OCI-LY7 (cell line): ENCODE measurements at regions not wholly inside any gene's neighbourhood (a gene's known extent, or its start where the extent isn't known, plus 50 kb on each side); places are given as distances from the start of the nearest gene placed in this dataset.

Experiments used
- BruUV-seq: library from RNA; stranded (reverse); fragments of 400-500 nt; replicated peaks from 2 replicates; lab custom pipeline; 2021; lab: Mats Ljungman, UMichigan
- CTCF ChIA-PET: fragments of 300-600 bp; sonication (Branson Sonifier 250); formaldehyde crosslinking; loops from one replicate; lab custom pipeline; 2022; ENCODE audit warnings: antibody characterized with exemption; ENCODE audit not compliant: unreplicated experiment; lab: Charles Lee
- POLR2A ChIA-PET: fragments of 300-600 bp; sonication (Branson Sonifier 250); formaldehyde crosslinking; loops from one replicate; lab custom pipeline; 2022; ENCODE audit warnings: antibody characterized with exemption; lab: Charles Lee
- DNase-seq: peaks from one replicate; pipeline ENCODE4 v3.0.0-alpha.2; 2015; ENCODE audit warnings: low spot score
- H2AFZ ChIP-seq: fragments of 200-600 bp; sonication (generic), shearing (Covaris generic); 2 replicates; pipeline ENCODE4 v1.6.1; 2014; ENCODE audit warnings: mild to moderate bottlenecking, antibody characterized with exemption, low read length, moderate library complexity
- H3K27ac ChIP-seq: fragments of 200-600 bp; sonication (generic); 2 replicates; pipeline ENCODE4 v1.5.1; 2014; ENCODE audit warnings: mixed run types, low read depth, mild to moderate bottlenecking, moderate library complexity, low read length, inconsistent platforms; ENCODE audit not compliant: poor library complexity, severe bottlenecking
- H3K36me3 ChIP-seq: fragments of 200-600 bp; sonication (generic); 2 replicates; pipeline ENCODE4 v1.6.1; 2014; ENCODE audit warnings: mild to moderate bottlenecking, antibody characterized with exemption, low read length, moderate library complexity, mixed read lengths; ENCODE audit not compliant: insufficient read depth
- H3K4me1 ChIP-seq: fragments of 200-600 bp; sonication (generic); 2 replicates; pipeline ENCODE4 v1.5.1; 2014; ENCODE audit warnings: mild to moderate bottlenecking, low read length; ENCODE audit not compliant: insufficient read depth, poor library complexity, severe bottlenecking
- H3K4me2 ChIP-seq: fragments of 200-600 bp; sonication (generic); 2 replicates; pipeline ENCODE4 v1.6.1; 2014; ENCODE audit warnings: mild to moderate bottlenecking, low read length
- H3K4me3 ChIP-seq: fragments of 200-600 bp; sonication (generic); 2 replicates; pipeline ENCODE4 v1.5.1; 2014; ENCODE audit warnings: mild to moderate bottlenecking, low read depth, low read length; ENCODE audit not compliant: poor library complexity, severe bottlenecking
- H3K79me2 ChIP-seq: fragments of 200-600 bp; sonication (generic); 2 replicates; pipeline ENCODE4 v1.6.1; 2016; ENCODE audit warnings: low read depth, mild to moderate bottlenecking, low read length, moderate library complexity, mixed read lengths; ENCODE audit not compliant: insufficient read depth
- H3K9me2 ChIP-seq: fragments of 200-600 bp; sonication (generic); 2 replicates; pipeline ENCODE4 v1.6.1; 2016; ENCODE audit warnings: mild to moderate bottlenecking, low read length, mixed read lengths; ENCODE audit not compliant: insufficient read depth
- H3K9me3 ChIP-seq: fragments of 200-600 bp; sonication (generic); 2 replicates; pipeline ENCODE4 v1.6.1; 2014; ENCODE audit warnings: mild to moderate bottlenecking, mixed run types, low read length, mixed read lengths
- H4K20me1 ChIP-seq: fragments of 200-600 bp; sonication (generic); 2 replicates; pipeline ENCODE4 v1.6.1; 2014; ENCODE audit warnings: mild to moderate bottlenecking, antibody characterized with exemption, low read length, moderate library complexity, mixed read lengths; ENCODE audit not compliant: insufficient read depth
- EZH2phosphoT487 ChIP-seq: fragments of 200-600 bp; sonication (generic); IDR thresholded peaks from 2 replicates; pipeline ENCODE4 v1.6.1; 2018; ENCODE audit warnings: low read depth, borderline replicate concordance, mild to moderate bottlenecking, mixed run types, antibody characterized with exemption, low read length, moderate library complexity, mixed read lengths
- intact Hi-C: fragments of 100-400 bp; cut with micrococcal nuclease; formaldehyde crosslinking; loops from one replicate; pipeline ENCODE4 v1.10.0; 2022; ENCODE audit not compliant: unreplicated experiment
- TF ChIP-seq, protein P1 (sequence below): fragments of 200-600 bp; sonication (generic); conservative IDR thresholded peaks from 2 replicates; pipeline ENCODE4 v1.5.1; 2014; ENCODE audit warnings: mild to moderate bottlenecking, antibody characterized with exemption, low read length, moderate library complexity, mixed read lengths

DNA sequence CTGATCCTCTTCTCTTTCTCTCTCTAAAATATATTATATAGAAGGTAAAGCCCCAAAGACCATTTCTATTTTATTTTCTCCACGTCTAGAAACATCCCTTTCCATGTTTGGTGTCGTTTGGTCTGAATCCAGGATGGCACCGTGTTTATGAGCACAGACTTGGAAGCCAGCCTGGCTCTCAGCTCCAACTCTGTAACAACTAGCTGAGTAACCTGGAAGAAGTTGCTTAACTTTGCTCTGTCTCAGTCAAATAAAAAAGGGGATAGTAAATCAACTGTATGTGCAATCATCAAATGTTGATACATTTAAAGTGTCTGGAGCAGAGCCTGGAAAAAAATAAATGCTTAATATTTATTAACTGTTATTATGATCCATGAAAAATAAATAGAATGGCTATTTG lies 249.8 kb upstream of the MAF start:
- H3K79me2 ChIP-seq, result no peaks in the 10 kb centered on the region
- BruUV-seq, result no TSS peak
- no peaks in the 10 kb centered on the region for H3K9me2 ChIP-seq
- H3K9me3 ChIP-seq, result no peaks in the 10 kb centered on the region
- DNase-seq, result no peak
- H3K4me2 ChIP-seq, result no peak overlapping the region
- ChIA-PET CTCF (no interaction called here), POLR2A (no interaction called here)
- H4K20me1 ChIP-seq, result no peaks in the 10 kb centered on the region
- no peak overlapping the region for H3K4me3 ChIP-seq
- TF ChIP-seq, protein P1, sequence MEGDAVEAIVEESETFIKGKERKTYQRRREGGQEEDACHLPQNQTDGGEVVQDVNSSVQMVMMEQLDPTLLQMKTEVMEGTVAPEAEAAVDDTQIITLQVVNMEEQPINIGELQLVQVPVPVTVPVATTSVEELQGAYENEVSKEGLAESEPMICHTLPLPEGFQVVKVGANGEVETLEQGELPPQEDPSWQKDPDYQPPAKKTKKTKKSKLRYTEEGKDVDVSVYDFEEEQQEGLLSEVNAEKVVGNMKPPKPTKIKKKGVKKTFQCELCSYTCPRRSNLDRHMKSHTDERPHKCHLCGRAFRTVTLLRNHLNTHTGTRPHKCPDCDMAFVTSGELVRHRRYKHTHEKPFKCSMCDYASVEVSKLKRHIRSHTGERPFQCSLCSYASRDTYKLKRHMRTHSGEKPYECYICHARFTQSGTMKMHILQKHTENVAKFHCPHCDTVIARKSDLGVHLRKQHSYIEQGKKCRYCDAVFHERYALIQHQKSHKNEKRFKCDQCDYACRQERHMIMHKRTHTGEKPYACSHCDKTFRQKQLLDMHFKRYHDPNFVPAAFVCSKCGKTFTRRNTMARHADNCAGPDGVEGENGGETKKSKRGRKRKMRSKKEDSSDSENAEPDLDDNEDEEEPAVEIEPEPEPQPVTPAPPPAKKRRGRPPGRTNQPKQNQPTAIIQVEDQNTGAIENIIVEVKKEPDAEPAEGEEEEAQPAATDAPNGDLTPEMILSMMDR, result no peak
- TF ChIP-seq EZH2phosphoT487, result no peak
- intact Hi-C loops, result no loop called here
- no peak overlapping the region for H3K27ac ChIP-seq
- H3K36me3 ChIP-seq, result no peaks in the 10 kb centered on the region
- H3K4me1 ChIP-seq, result peaks cover 4% of the 10 kb centered on the region
- H2AFZ ChIP-seq, result no peak overlapping the region

DNA sequence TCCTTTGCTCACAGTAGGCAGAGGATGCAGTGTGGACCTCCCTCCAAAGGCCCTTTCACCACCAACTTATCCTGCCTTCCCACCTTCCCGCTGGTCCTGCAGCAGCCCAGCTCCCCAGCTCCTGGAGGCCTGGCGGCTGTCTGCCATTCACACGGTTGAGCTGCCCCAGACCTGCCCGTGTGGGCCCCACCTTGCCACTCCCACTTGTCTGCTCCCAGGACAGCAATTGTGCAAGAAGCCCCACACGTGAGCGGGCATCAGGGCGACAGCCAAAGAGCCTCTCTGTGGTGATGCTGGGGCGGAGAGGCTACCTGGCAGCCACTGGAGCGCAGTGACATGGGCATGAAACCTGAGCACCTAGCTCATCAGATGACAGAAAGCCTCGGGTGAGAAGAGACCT lies 248.6 kb upstream of the MAF start:
- no peak for DNase-seq
- no peaks in the 10 kb centered on the region for H4K20me1 ChIP-seq
- H3K36me3 ChIP-seq, result no peaks in the 10 kb centered on the region
- H3K4me3 ChIP-seq, result no peak overlapping the region
- no peaks in the 10 kb centered on the region for H3K9me2 ChIP-seq
- no peak overlapping the region for H2AFZ ChIP-seq
- H3K27ac ChIP-seq, result no peak overlapping the region
- intact Hi-C loops, result no loop called here
- no peaks in the 10 kb centered on the region for H3K79me2 ChIP-seq
- TF ChIP-seq, protein P1, result no peak
- TF ChIP-seq EZH2phosphoT487, result no peak
- H3K4me1 ChIP-seq, result peaks cover 16% of the 10 kb centered on the region
- H3K4me2 ChIP-seq, result no peak overlapping the region
- no peaks in the 10 kb centered on the region for H3K9me3 ChIP-seq
- BruUV-seq, result no TSS peak
- CTCF ChIA-PET, result no interaction called here
- POLR2A ChIA-PET, result interaction anchor here (0.8 kb wide), 1 partner anchor 16 kb away, joined by 3 read pairs; no protein-coding TSS in a partner anchor

DNA sequence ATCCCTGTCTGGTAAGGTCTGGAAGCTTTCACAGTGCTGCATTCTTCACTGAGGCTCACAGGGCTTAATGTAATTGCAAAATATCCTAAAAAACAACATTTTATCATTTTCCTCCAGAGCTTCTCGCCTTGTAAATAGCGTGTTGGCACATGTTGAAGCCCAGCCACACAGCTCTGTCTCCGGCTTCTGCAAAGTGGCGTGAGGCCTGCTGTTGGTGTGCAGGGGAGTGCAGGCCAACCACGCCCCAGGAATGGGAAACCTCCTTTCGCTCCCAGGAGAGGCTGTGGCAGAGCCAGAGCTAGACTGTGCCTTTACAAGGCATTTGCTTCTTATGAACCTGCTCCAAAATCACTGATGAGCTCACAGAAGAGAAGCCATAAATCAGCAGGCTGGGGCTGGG lies 248.2 kb upstream of the MAF start:
- Histone ChIP-seq H3K4me1 (peaks cover 16% of the 10 kb centered on the region), H3K9me2 (no peaks in the 10 kb centered on the region), H3K27ac (no peak overlapping the region), H3K4me2 (no peak overlapping the region), H3K79me2 (no peaks in the 10 kb centered on the region), H4K20me1 (no peaks in the 10 kb centered on the region), H3K36me3 (no peaks in the 10 kb centered on the region), H3K9me3 (no peaks in the 10 kb centered on the region), H2AFZ (no peak overlapping the region), H3K4me3 (no peak overlapping the region)
- BruUV-seq, result no TSS peak
- TF ChIP-seq EZH2phosphoT487, result no peak
- TF ChIP-seq, protein P1, result no peak
- no peak for DNase-seq
- ChIA-PET CTCF (no interaction called here), POLR2A (interaction anchor here (0.8 kb wide), 1 partner anchor 16 kb away, joined by 3 read pairs; no protein-coding TSS in a partner anchor)
- intact Hi-C loops, result no loop called here
